ENCODE measurements at regions not wholly inside any gene's neighbourhood (a gene's known extent, or its start where the extent isn't known, plus 50 kb on each side); places are given as distances from the start of the nearest gene placed in this dataset.

- TF ChIP-seq CTCF (IDR thresholded peaks at IDR 0.05) (no peak), POLR2A (IDR thresholded peaks at IDR 0.05) (no peak)
Measured at GRCh38 chr13:65762012-65762411, 1468.1 kb downstream of the PCDH9 start.
